Endothelial cell of umbilical vein (primary cell): ENCODE measurements at regions not wholly inside any gene's neighbourhood (a gene's known extent, or its start where the extent isn't known, plus 50 kb on each side); places are given as distances from the start of the nearest gene placed in this dataset.
A peak's percentile ranks its signal among the peaks of the same experiment; 100 is the strongest.

Experiments used
- BruUV-seq: library from RNA; stranded (reverse); fragments of 400-500 nt; replicated peaks from 2 replicates; lab custom pipeline; 2021; lab: Mats Ljungman, UMichigan
- CTCF ChIA-PET: fragments of 300-600, 350-600 bp; sonication (Branson Sonifier 250); formaldehyde crosslinking; loops from one replicate; lab custom pipeline; 2021; ENCODE audit warnings: antibody characterized with exemption, inconsistent platforms; lab: Charles Lee
- POLR2A ChIA-PET: fragments of 300-600, 350-600 bp; sonication (Branson Sonifier 250); formaldehyde crosslinking; loops from one replicate; lab custom pipeline; 2021; ENCODE audit warnings: antibody characterized with exemption, inconsistent platforms; lab: Charles Lee
- DNase-seq: peaks from one replicate; pipeline ENCODE4 v3.0.0-alpha.2; 2011; ENCODE audit warnings: low read depth, low spot score
- FAIRE-seq: peaks from 2 replicates; lab custom pipeline; 2011; peaks lifted over from hg19 to GRCh38; lab: Jason Lieb, UNC
- H2AFZ ChIP-seq: 2 replicates; pipeline ENCODE4 v1.6.0; 2012; ENCODE audit warnings: low read depth, low read length, control low read depth, inconsistent platforms
- H3K27ac ChIP-seq: 2 replicates; pipeline ENCODE4 v1.5.1; 2011; ENCODE audit warnings: low read depth, mild to moderate bottlenecking, control low read depth, low read length, moderate library complexity; ENCODE audit not compliant: insufficient read depth
- H3K27me3 ChIP-seq, 2 experiments: 2 replicates each; pipeline versions ENCODE4 v1.6.0 to v1.6.1; 2011; ENCODE audit warnings: low read length in 2 of 2, mixed read lengths in 1 of 2; ENCODE audit not compliant: control insufficient read depth in 2 of 2, insufficient read depth in 2 of 2
- H3K36me3 ChIP-seq, 2 experiments: 2 replicates in 1 of 2; 3 replicates in 1 of 2; pipeline ENCODE4 v1.5.1; 2011; ENCODE audit warnings: low read length in 2 of 2, mild to moderate bottlenecking in 1 of 2, moderate library complexity in 1 of 2; ENCODE audit not compliant: control insufficient read depth in 2 of 2, insufficient read depth in 2 of 2; ENCODE audit errors: extremely low read depth in 1 of 2
- H3K4me1 ChIP-seq: 3 replicates; pipeline ENCODE4 v1.5.1; 2011; ENCODE audit warnings: mild to moderate bottlenecking, low read length; ENCODE audit not compliant: control insufficient read depth, insufficient read depth; ENCODE audit errors: extremely low read depth
- H3K4me2 ChIP-seq: 2 replicates; pipeline ENCODE4 v1.6.1; 2011; ENCODE audit warnings: low read length, control low read depth, mixed read lengths; ENCODE audit not compliant: insufficient read depth
- H3K4me3 ChIP-seq, 3 experiments: fragments of 200-600 bp in 1 of 3; sonication (generic), shearing (Covaris generic) in 1 of 3; replicated peaks in 1 of 3; 2 replicates each; pipeline ENCODE4 v1.5.1; 2011 to 2016; ENCODE audit warnings: control low read depth in 3 of 3, low read length in 3 of 3, mild to moderate bottlenecking in 2 of 3, inconsistent platforms in 1 of 3, low read depth in 1 of 3, moderate library complexity in 1 of 3; ENCODE audit not compliant: insufficient read depth in 1 of 3
- H3K79me2 ChIP-seq: 2 replicates; pipeline ENCODE4 v1.6.0; 2012; ENCODE audit warnings: low read length, inconsistent platforms; ENCODE audit not compliant: control insufficient read depth, insufficient read depth
- H3K9ac ChIP-seq: replicated peaks from 2 replicates; pipeline ENCODE3; 2011; ENCODE audit warnings: low read length, control low read depth; ENCODE audit not compliant: insufficient read depth; ENCODE audit errors: extremely low read depth
- H3K9me1 ChIP-seq: replicated peaks from 3 replicates; pipeline ENCODE4 v1.6.0; 2011; ENCODE audit warnings: mild to moderate bottlenecking, low read length; ENCODE audit not compliant: control insufficient read depth, insufficient read depth; ENCODE audit errors: extremely low read depth
- H3K9me3 ChIP-seq: replicated peaks from 2 replicates; pipeline ENCODE4 v1.5.1; 2012; ENCODE audit warnings: low read length, inconsistent platforms; ENCODE audit not compliant: control insufficient read depth, insufficient read depth
- H4K20me1 ChIP-seq: replicated peaks from 2 replicates; pipeline ENCODE3; 2011; ENCODE audit warnings: mild to moderate bottlenecking, low read length; ENCODE audit not compliant: control insufficient read depth, insufficient read depth; ENCODE audit errors: extremely low read depth
- CTCF ChIP-seq, 2 donors: IDR thresholded peaks; 1 replicate in 1 of 2; 2 replicates in 1 of 2; pipeline ENCODE4 v1.5.1; 2011; ENCODE audit warnings: low read length in 2 of 2, mild to moderate bottlenecking in 2 of 2, moderate library complexity in 2 of 2, control low read depth in 1 of 2, inconsistent platforms in 1 of 2, low read depth in 1 of 2; ENCODE audit not compliant: insufficient read depth in 1 of 2; ENCODE audit errors: extremely low read depth in 1 of 2
- EZH2 ChIP-seq: IDR thresholded peaks from 2 replicates; pipeline ENCODE4 v1.6.1; 2012; ENCODE audit warnings: borderline replicate concordance, low read depth, mild to moderate bottlenecking, moderate library complexity, low read length, inconsistent platforms; ENCODE audit not compliant: severe bottlenecking
- FOS ChIP-seq: IDR thresholded peaks from 2 replicates; pipeline ENCODE4 v1.6.1; 2011; ENCODE audit warnings: mild to moderate bottlenecking, low read length, moderate library complexity, borderline replicate concordance; ENCODE audit not compliant: insufficient read depth
- GATA2 ChIP-seq: IDR thresholded peaks from 2 replicates; pipeline ENCODE4 v1.7.0; 2011; ENCODE audit warnings: low read depth, mild to moderate bottlenecking, moderate library complexity, mixed read lengths, low read length; ENCODE audit not compliant: insufficient read length, insufficient read depth
- JUN ChIP-seq: IDR thresholded peaks from 2 replicates; pipeline ENCODE4 v1.6.1; 2011; ENCODE audit warnings: borderline replicate concordance, low read depth; ENCODE audit not compliant: insufficient read length, insufficient read depth
- MYC ChIP-seq: IDR thresholded peaks from one replicate; pipeline ENCODE4 v1.6.1; 2011; ENCODE audit warnings: mild to moderate bottlenecking, low read depth, low read length
- POLR2A ChIP-seq: IDR thresholded peaks from 2 replicates; pipeline ENCODE4 v1.6.1; 2012; ENCODE audit warnings: low read depth, mild to moderate bottlenecking, control low read depth, low read length
- POLR2AphosphoS5 ChIP-seq: IDR thresholded peaks from 2 replicates; pipeline ENCODE4 v1.6.1; 2012; ENCODE audit warnings: low read depth, mild to moderate bottlenecking, control low read depth, low read length, moderate library complexity; ENCODE audit not compliant: insufficient read depth
- dilution Hi-C: fragments of 300-500 bp; cut with MboI; formaldehyde crosslinking; loops from one replicate; pipeline ENCODE4 v1.15.0; 2019; ENCODE audit warnings: low sequenced_read_pairs; ENCODE audit not compliant: extremely low pct_ligation_motif_present
- intact Hi-C: fragments of 100-400 bp; cut with micrococcal nuclease; formaldehyde crosslinking; loops from one replicate; pipeline ENCODE4 v1.10.0; 2022
- TF ChIP-seq, protein P1 (sequence below): IDR thresholded peaks from 2 replicates; pipeline ENCODE4 v1.6.1; 2011; ENCODE audit not compliant: insufficient read depth, insufficient read length

GRCh38 chr6:78533426-78533825 lies 333.9 kb upstream of the IRAK1BP1 start:
- Histone ChIP-seq H3K4me3 (no peak overlapping the region), H3K9ac (no peak overlapping the region), H2AFZ (no peak overlapping the region), H3K9me3 (no peaks in the 10 kb centered on the region), H3K27me3 (no peaks in the 10 kb centered on the region), H3K36me3 (no peaks in the 10 kb centered on the region), H3K9me1 (no peaks in the 10 kb centered on the region), H3K79me2 (no peaks in the 10 kb centered on the region), H3K4me2 (peak overlapping the region; percentile 89), H3K4me1 (peaks cover 23% of the 10 kb centered on the region), H3K27ac (no peak overlapping the region), H4K20me1 (no peaks in the 10 kb centered on the region)
- intact Hi-C loops, result loop anchor here (5.0 kb wide), 1 partner anchor 46 kb away; no protein-coding TSS in a partner anchor
- dilution Hi-C loops, result no loop called here
- FAIRE-seq (peak; percentile 63), DNase-seq (peak; percentile 55)
- TF ChIP-seq MYC (no peak), CTCF (IDR thresholded peaks at IDR 0.05; ENCODE audit: extremely low read depth in 1 of 2, insufficient read depth in 1 of 2, low read depth in 1 of 2, low read length in 2 of 2) (no peak), GATA2 (no peak), EZH2 (no peak), JUN (no peak), POLR2AphosphoS5 (no peak), POLR2A (no peak), FOS (no peak)
- TF ChIP-seq, protein P1, sequence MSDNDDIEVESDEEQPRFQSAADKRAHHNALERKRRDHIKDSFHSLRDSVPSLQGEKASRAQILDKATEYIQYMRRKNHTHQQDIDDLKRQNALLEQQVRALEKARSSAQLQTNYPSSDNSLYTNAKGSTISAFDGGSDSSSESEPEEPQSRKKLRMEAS, result no peak
- POLR2A ChIA-PET, result no interaction called here
- CTCF ChIA-PET, result no interaction called here
- no TSS peak for BruUV-seq
